Mesendoderm (in vitro differentiated cells): ENCODE measurements at regions not wholly inside any gene's neighbourhood (a gene's known extent, or its start where the extent isn't known, plus 50 kb on each side); places are given as distances from the start of the nearest gene placed in this dataset.
"Not testable (repeated sequence)": the region's sequence is repeated elsewhere in the genome, so short reads cannot be mapped to it uniquely, and the experiment has no call there.

Source experiments
- DNase-seq: peaks from one replicate; pipeline ENCODE4 v3.0.0; 2013
- H2AK5ac ChIP-seq: 2 replicates; pipeline ENCODE4 v1.6.1; 2013; ENCODE audit warnings: low read length, inconsistent platforms
- H2BK120ac ChIP-seq: 2 replicates; pipeline ENCODE4 v1.6.1; 2013; ENCODE audit warnings: low read depth, mild to moderate bottlenecking, low read length, moderate library complexity, mixed read lengths
- H2BK15ac ChIP-seq: replicated peaks from 2 replicates; pipeline ENCODE4 v1.6.1; 2013; ENCODE audit warnings: low read depth, mild to moderate bottlenecking, moderate library complexity
- H2BK5ac ChIP-seq: 2 replicates; pipeline ENCODE4 v1.6.1; 2013; ENCODE audit warnings: low read length, inconsistent platforms
- H3K18ac ChIP-seq: 2 replicates; pipeline ENCODE4 v1.6.1; 2013; ENCODE audit warnings: mild to moderate bottlenecking, low read length, mixed read lengths
- H3K23ac ChIP-seq: one replicate; pipeline ENCODE4 v1.6.1; 2013; ENCODE audit warnings: low read length
- H3K27ac ChIP-seq: 2 replicates; pipeline ENCODE4 v1.5.1; 2013; ENCODE audit warnings: low read depth, mild to moderate bottlenecking, inconsistent platforms, low read length, moderate library complexity
- H3K27me3 ChIP-seq: 2 replicates; pipeline ENCODE4 v1.6.1; 2013; ENCODE audit warnings: low read length, control low read depth, mild to moderate bottlenecking, inconsistent platforms; ENCODE audit not compliant: insufficient read depth, poor library complexity
- H3K36me3 ChIP-seq: 2 replicates; pipeline ENCODE4 v1.6.1; 2013; ENCODE audit warnings: low read length, inconsistent platforms; ENCODE audit not compliant: control insufficient read depth, insufficient read depth
- H3K4ac ChIP-seq: one replicate; pipeline ENCODE4 v1.6.1; 2013; ENCODE audit warnings: low read depth, mild to moderate bottlenecking, low read length, moderate library complexity
- H3K4me1 ChIP-seq: 2 replicates; pipeline ENCODE4 v1.6.1; 2013; ENCODE audit warnings: low read depth, low read length, inconsistent platforms; ENCODE audit not compliant: control insufficient read depth
- H3K4me2 ChIP-seq: 2 replicates; pipeline ENCODE4 v1.6.1; 2013; ENCODE audit warnings: low read length
- H3K4me3 ChIP-seq: 2 replicates; pipeline ENCODE4 v1.5.1; 2013; ENCODE audit warnings: mild to moderate bottlenecking, low read length
- H3K56ac ChIP-seq: one replicate; pipeline ENCODE4 v1.6.1; 2013; ENCODE audit warnings: low read length
- H3K79me1 ChIP-seq: 2 replicates; pipeline ENCODE4 v1.6.1; 2013; ENCODE audit warnings: low read length, inconsistent platforms
- H3K79me2 ChIP-seq: 2 replicates; pipeline ENCODE4 v1.6.1; 2013; ENCODE audit warnings: mild to moderate bottlenecking, low read length; ENCODE audit not compliant: control insufficient read depth, insufficient read depth
- H3K9ac ChIP-seq: 2 replicates; pipeline ENCODE4 v1.6.1; 2013; ENCODE audit warnings: low read length, inconsistent platforms
- H4K5ac ChIP-seq: one replicate; pipeline ENCODE4 v1.6.1; 2013; ENCODE audit warnings: low read length
- H4K8ac ChIP-seq: one replicate; pipeline ENCODE4 v1.6.1; 2013; ENCODE audit warnings: low read depth, mild to moderate bottlenecking, control low read depth, low read length, moderate library complexity
- WGBS: extraction: QIAGEN DNeasy Blood & Tissue Kit; methylation state at CpG from one replicate; pipeline ENCODE4 v1.1.7; 2013; ENCODE audit warnings: low lambda C conversion rate, missing lambda C conversion rate; ENCODE audit not compliant: insufficient coverage; ENCODE audit errors: extremely low coverage; 5-methylcytosine and 5-hydroxymethylcytosine counted together

DNA sequence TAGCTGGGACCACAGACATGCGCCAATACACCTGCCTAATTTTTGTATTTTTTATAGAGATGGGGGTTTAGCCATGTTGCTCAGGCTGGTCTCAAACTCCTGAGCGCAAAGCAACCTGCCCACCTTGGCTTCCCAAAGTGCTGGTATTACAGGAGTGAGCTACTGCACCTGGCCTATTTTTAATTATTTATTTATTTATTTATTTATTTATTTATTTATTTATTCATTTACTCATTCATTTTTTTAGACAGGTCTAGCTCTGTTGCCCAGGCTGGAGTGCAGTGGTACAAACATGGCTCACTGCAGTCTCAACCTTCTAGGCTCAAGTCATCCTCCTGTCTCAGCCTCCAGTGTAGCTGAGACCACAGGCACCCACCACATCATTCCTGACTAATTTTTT is 434.3 kb downstream of the DOK5 start:
- no peaks in the 10 kb centered on the region for H3K4me1 ChIP-seq
- H3K79me1 ChIP-seq = no peaks in the 10 kb centered on the region
- no peaks in the 10 kb centered on the region for H3K27me3 ChIP-seq
- H3K23ac ChIP-seq = no peak overlapping the region
- no peak overlapping the region for H4K5ac ChIP-seq
- no peak overlapping the region for H3K18ac ChIP-seq
- H3K9ac ChIP-seq = no peak overlapping the region
- H3K4ac ChIP-seq = no peak overlapping the region
- H3K27ac ChIP-seq = no peak overlapping the region
- DNase-seq = no peak
- H3K4me3 ChIP-seq = no peak overlapping the region
- no peak overlapping the region for H2BK5ac ChIP-seq
- no peak overlapping the region for H2AK5ac ChIP-seq
- H2BK15ac ChIP-seq = no peak overlapping the region
- no peak overlapping the region for H4K8ac ChIP-seq
- H3K56ac ChIP-seq = no peak overlapping the region
- H3K4me2 ChIP-seq = no peak overlapping the region
- H3K36me3 ChIP-seq = no peaks in the 10 kb centered on the region
- H2BK120ac ChIP-seq = no peak overlapping the region
- no CpG with 5 or more reads among the region's 2 CpGs for WGBS
- no peaks in the 10 kb centered on the region for H3K79me2 ChIP-seq

GRCh38 chr20:54906134-54906533 is 430.7 kb downstream of the DOK5 start:
- not testable (repeated sequence) for H2BK15ac ChIP-seq, H3K9ac ChIP-seq, H3K27ac ChIP-seq, H2AK5ac ChIP-seq, H2BK120ac ChIP-seq, H3K4me3 ChIP-seq, H4K5ac ChIP-seq, H3K79me1 ChIP-seq, H3K4ac ChIP-seq, H3K36me3 ChIP-seq, H2BK5ac ChIP-seq, H3K27me3 ChIP-seq, H3K56ac ChIP-seq, H3K4me2 ChIP-seq, DNase-seq, H3K23ac ChIP-seq, H3K79me2 ChIP-seq, H3K18ac ChIP-seq, H4K8ac ChIP-seq, H3K4me1 ChIP-seq
- WGBS = no CpG with 5 or more reads among the region's 6 CpGs

DNA sequence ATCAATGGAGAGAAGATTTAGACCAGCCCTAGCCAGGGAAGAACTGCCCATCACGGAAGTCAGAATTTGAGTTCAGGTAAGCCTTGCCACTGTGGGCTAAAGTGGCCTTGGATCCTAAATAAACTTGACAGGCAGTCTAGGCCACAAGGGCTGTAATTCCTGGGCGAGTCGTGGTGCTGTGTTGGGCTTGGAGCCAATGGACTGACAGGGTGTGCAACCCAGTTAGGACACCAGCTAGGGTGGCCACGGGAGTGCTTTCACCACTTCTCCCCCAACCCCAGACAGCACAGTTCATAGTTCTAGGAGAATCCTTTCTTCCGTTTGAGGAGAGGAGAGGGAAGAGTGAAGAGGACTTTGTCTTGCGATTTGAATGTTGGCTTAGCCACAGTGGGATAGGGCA is 422.4 kb downstream of the DOK5 start:
- Histone ChIP-seq H4K8ac (no peak overlapping the region), H3K4me3 (no peak overlapping the region), H3K9ac (no peak overlapping the region), H3K4me2 (no peak overlapping the region), H3K23ac (no peak overlapping the region), H2AK5ac (no peak overlapping the region), H3K18ac (no peak overlapping the region), H2BK15ac (no peak overlapping the region), H3K36me3 (no peaks in the 10 kb centered on the region), H3K79me1 (no peaks in the 10 kb centered on the region), H3K27me3 (no peaks in the 10 kb centered on the region), H2BK120ac (no peak overlapping the region), H3K79me2 (no peaks in the 10 kb centered on the region), H3K4me1 (no peaks in the 10 kb centered on the region), H4K5ac (no peak overlapping the region), H3K4ac (no peak overlapping the region), H3K27ac (no peak overlapping the region), H2BK5ac (no peak overlapping the region), H3K56ac (no peak overlapping the region)
- no CpG with 5 or more reads among the region's 6 CpGs for WGBS
- no peak for DNase-seq

- Histone ChIP-seq H3K9ac (no peak overlapping the region), H3K4me1 (no peaks in the 10 kb centered on the region), H3K4me3 (no peak overlapping the region), H2BK5ac (no peak overlapping the region), H3K18ac (no peak overlapping the region), H2BK15ac (no peak overlapping the region), H3K23ac (no peak overlapping the region), H3K79me1 (no peaks in the 10 kb centered on the region), H2BK120ac (no peak overlapping the region), H2AK5ac (no peak overlapping the region), H3K4ac (no peak overlapping the region), H3K79me2 (no peaks in the 10 kb centered on the region), H3K27ac (no peak overlapping the region), H3K4me2 (no peak overlapping the region), H3K27me3 (no peaks in the 10 kb centered on the region), H4K8ac (no peak overlapping the region), H3K36me3 (no peaks in the 10 kb centered on the region), H4K5ac (no peak overlapping the region), H3K56ac (no peak overlapping the region)
- WGBS = no CpG with 5 or more reads among the region's 3 CpGs
- DNase-seq = no peak
Measured at GRCh38 chr20:54891907-54892306, 416.5 kb downstream of the DOK5 start.

GRCh38 chr20:54879393-54879792 is 404.0 kb downstream of the DOK5 start:
- Histone ChIP-seq H2BK15ac (no peak overlapping the region), H3K4me3 (no peak overlapping the region), H4K8ac (no peak overlapping the region), H3K4ac (no peak overlapping the region), H3K23ac (no peak overlapping the region), H3K9ac (no peak overlapping the region), H3K56ac (no peak overlapping the region), H2BK5ac (no peak overlapping the region), H3K36me3 (no peaks in the 10 kb centered on the region), H3K4me2 (no peak overlapping the region), H3K4me1 (no peaks in the 10 kb centered on the region), H3K18ac (no peak overlapping the region), H3K79me1 (no peaks in the 10 kb centered on the region), H3K27me3 (no peaks in the 10 kb centered on the region), H3K27ac (no peak overlapping the region), H2AK5ac (no peak overlapping the region), H2BK120ac (no peak overlapping the region), H3K79me2 (no peaks in the 10 kb centered on the region), H4K5ac (no peak overlapping the region)
- no CpG with 5 or more reads among the region's 1 CpG for WGBS
- DNase-seq = no peak

DNA sequence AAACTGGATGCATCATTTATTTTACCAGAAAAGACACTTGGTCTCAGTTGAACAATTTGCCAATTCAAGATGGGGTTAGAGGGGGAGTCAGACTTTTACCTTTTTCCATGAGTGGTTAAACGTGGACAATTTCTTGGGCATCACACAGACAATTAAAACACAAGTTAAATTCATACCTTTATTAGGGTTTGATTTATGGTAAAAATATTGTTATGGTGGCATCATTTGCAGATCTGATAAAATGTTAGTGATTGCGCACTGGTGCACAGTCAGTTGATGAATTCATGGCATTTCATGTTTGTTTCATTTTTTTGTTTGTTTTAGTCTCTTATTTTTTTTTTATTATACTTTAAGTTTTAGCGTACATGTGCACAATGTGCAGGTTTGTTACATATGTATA is 399.9 kb downstream of the DOK5 start:
- H3K36me3 ChIP-seq = no peaks in the 10 kb centered on the region
- no peak overlapping the region for H3K4me2 ChIP-seq
- H3K4ac ChIP-seq = no peak overlapping the region
- no peak overlapping the region for H3K56ac ChIP-seq
- H2BK120ac ChIP-seq = no peak overlapping the region
- H3K79me2 ChIP-seq = no peaks in the 10 kb centered on the region
- no peak overlapping the region for H3K18ac ChIP-seq
- no peak overlapping the region for H4K8ac ChIP-seq
- no peak for DNase-seq
- H3K27me3 ChIP-seq = no peaks in the 10 kb centered on the region
- H2BK5ac ChIP-seq = no peak overlapping the region
- no CpG with 5 or more reads among the region's 3 CpGs for WGBS
- no peaks in the 10 kb centered on the region for H3K79me1 ChIP-seq
- no peak overlapping the region for H2BK15ac ChIP-seq
- no peak overlapping the region for H3K4me3 ChIP-seq
- no peak overlapping the region for H2AK5ac ChIP-seq
- no peak overlapping the region for H3K9ac ChIP-seq
- no peak overlapping the region for H4K5ac ChIP-seq
- no peaks in the 10 kb centered on the region for H3K4me1 ChIP-seq
- no peak overlapping the region for H3K23ac ChIP-seq
- no peak overlapping the region for H3K27ac ChIP-seq
